Left colon (tissue), 2 donors: ENCODE measurements at regions not wholly inside any gene's neighbourhood (a gene's known extent, or its start where the extent isn't known, plus 50 kb on each side); places are given as distances from the start of the nearest gene placed in this dataset.

ENCODE experiments used
- ATAC-seq: fragments of 200-7000 bp; cut with Tn5 transposase; one replicate; pipeline ENCODE4 v1.9.1; 2020; ENCODE audit warnings: mild to moderate bottlenecking, moderate library complexity
- DNase-seq, 2 donors: peaks; one replicate each; pipeline ENCODE4 v3.0.0-alpha.2; 2020
- intact Hi-C, 2 donors: fragments of 100-400 bp; cut with DNase I in 1 of 2; cut with micrococcal nuclease in 1 of 2; formaldehyde crosslinking; loops; one replicate each; pipeline versions ENCODE4 v1.11.2 to v1.14.0; 2022; cut with DNase I, micrococcal nuclease
- donor health status: DM: no; HTN: no; CAD: no.
- donor health status: DM: yes; HTN: yes; CAD: no.

- no peak for ATAC-seq
- intact Hi-C loops: no loop called here
- no peak for DNase-seq
Measured at GRCh38 chr9:87212605-87213021, 265.3 kb upstream of the GAS1 start.

GRCh38 chr9:87213948-87214347 is 266.6 kb upstream of the GAS1 start:
- intact Hi-C loops: no loop called here
- DNase-seq: no peak
- no peak for ATAC-seq

GRCh38 chr9:87214991-87215390 is 267.7 kb upstream of the GAS1 start:
- no peak for DNase-seq
- intact Hi-C loops: no loop called here
- no peak for ATAC-seq

- no peak for ATAC-seq
- intact Hi-C loops: no loop called here
- DNase-seq: no peak
Measured at GRCh38 chr9:87216036-87216435, 268.7 kb upstream of the GAS1 start.

- intact Hi-C loops: no loop called here
- ATAC-seq (no peak), DNase-seq (no peak)
Measured at GRCh38 chr9:87216897-87217455, 269.7 kb upstream of the GAS1 start.

GRCh38 chr9:87223392-87224246 is 274.0 kb upstream of the DAPK1 start:
- intact Hi-C loops: no loop called here
- DNase-seq (no peak), ATAC-seq (no peak)

- no peak for DNase-seq
- ATAC-seq: no peak
- intact Hi-C loops: no loop called here
Measured at GRCh38 chr9:87226896-87227295, 270.8 kb upstream of the DAPK1 start.

GRCh38 chr9:87227456-87227855 is 270.2 kb upstream of the DAPK1 start:
- intact Hi-C loops: no loop called here
- DNase-seq (no peak), ATAC-seq (no peak)

GRCh38 chr9:87229108-87229507 is 268.6 kb upstream of the DAPK1 start:
- intact Hi-C loops: no loop called here
- no peak for ATAC-seq
- no peak for DNase-seq

- DNase-seq (no peak), ATAC-seq (no peak)
- intact Hi-C loops: no loop called here
Measured at GRCh38 chr9:87233431-87233830, 264.2 kb upstream of the DAPK1 start.

GRCh38 chr9:87233899-87234455 is 263.7 kb upstream of the DAPK1 start:
- ATAC-seq: no peak
- intact Hi-C loops: no loop called here
- DNase-seq: no peak

GRCh38 chr9:87234854-87235253 is 262.8 kb upstream of the DAPK1 start:
- ATAC-seq (no peak), DNase-seq (no peak)
- intact Hi-C loops: no loop called here

- DNase-seq (no peak), ATAC-seq (no peak)
- intact Hi-C loops: no loop called here
Measured at GRCh38 chr9:87236546-87236945, 261.1 kb upstream of the DAPK1 start.

- DNase-seq (no peak), ATAC-seq (no peak)
- intact Hi-C loops: no loop called here
Measured at GRCh38 chr9:87237336-87237735, 260.3 kb upstream of the DAPK1 start.

- ATAC-seq: no peak
Measured at GRCh38 chr9:87238545-87238944, 259.1 kb upstream of the DAPK1 start.

GRCh38 chr9:87239312-87239711 is 258.4 kb upstream of the DAPK1 start:
- DNase-seq: no peak
- no peak for ATAC-seq
- intact Hi-C loops: no loop called here

More at GRCh38 chr9:87238545-87238944, 259.1 kb upstream of the DAPK1 start:
- intact Hi-C loops: no loop called here
- no peak for DNase-seq

- intact Hi-C loops: no loop called here
- ATAC-seq (no peak), DNase-seq (no peak)
Measured at GRCh38 chr9:87243602-87244001, 254.1 kb upstream of the DAPK1 start.

- no peak for ATAC-seq
- DNase-seq: no peak
- intact Hi-C loops: no loop called here
Measured at GRCh38 chr9:87245271-87245670, 252.4 kb upstream of the DAPK1 start.

GRCh38 chr9:87247097-87247496 is 250.6 kb upstream of the DAPK1 start:
- intact Hi-C loops: no loop called here
- no peak for ATAC-seq
- DNase-seq: no peak

GRCh38 chr9:87249029-87249428 is 248.6 kb upstream of the DAPK1 start:
- no peak for ATAC-seq
- intact Hi-C loops: no loop called here
- DNase-seq: no peak
